ENCODE measurements at regions not wholly inside any gene's neighbourhood (a gene's known extent, or its start where the extent isn't known, plus 50 kb on each side); places are given as distances from the start of the nearest gene placed in this dataset.

DNA sequence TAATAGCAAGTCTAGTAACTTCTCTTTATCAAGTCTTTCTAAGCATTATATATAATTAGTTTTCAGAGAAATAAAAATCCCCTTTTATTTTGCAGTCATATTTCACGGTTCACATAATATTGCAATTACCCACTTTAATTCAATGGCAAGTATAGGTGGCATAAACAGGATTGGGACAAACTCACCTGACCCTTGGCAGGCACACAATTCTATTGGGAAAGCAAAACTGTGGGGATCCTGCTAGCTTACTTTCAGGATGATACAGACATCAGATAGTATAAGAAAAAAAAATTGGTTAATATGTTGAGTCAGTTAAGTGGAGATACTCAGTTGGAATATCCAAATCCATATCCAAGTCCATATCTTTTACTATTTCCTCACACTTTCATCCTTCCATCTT lies 294.8 kb downstream of the SNX13 start:
- no peak for TF ChIP-seq TAF1 (IDR thresholded peaks at IDR 0.05; ENCODE audit: borderline replicate concordance, low read depth, low read length)
- TF ChIP-seq POLR2AphosphoS5 (IDR thresholded peaks at IDR 0.05; ENCODE audit: low read depth, low read length), result no peak
